SK-N-SH treated with all-trans-retinoic acid at 6 μM for 48 hours (cell line): ENCODE measurements at regions not wholly inside any gene's neighbourhood (a gene's known extent, or its start where the extent isn't known, plus 50 kb on each side); places are given as distances from the start of the nearest gene placed in this dataset.

Source experiments
- ATAC-seq: fragments of 200-7000 bp; cut with Tn5 transposase; 3 replicates; pipeline ENCODE4 v1.9.1; 2020; ENCODE audit warnings: mild to moderate bottlenecking, moderate library complexity
- ARNTL ChIP-seq: fragments of 450-650 bp; formaldehyde crosslinking; IDR thresholded peaks from 2 replicates; pipeline ENCODE4 v1.5.0; 2020; ENCODE audit warnings: low read depth, mild to moderate bottlenecking, moderate library complexity, borderline replicate concordance
- BACH2 ChIP-seq: fragments of 250-450 bp; sonication (Bioruptor Pico); IDR thresholded peaks from 2 replicates; pipeline ENCODE4 v1.9.0; 2021; ENCODE audit warnings: mild to moderate bottlenecking, borderline replicate concordance
- ESRRG ChIP-seq: fragments of 250-450 bp; sonication (Bioruptor Pico); IDR thresholded peaks from 2 replicates; pipeline ENCODE4 v1.6.1; 2021; ENCODE audit warnings: mild to moderate bottlenecking
- GLIS3 ChIP-seq: fragments of 250-450 bp; sonication (Bioruptor Pico); IDR thresholded peaks from 2 replicates; pipeline ENCODE4 v1.5.0; 2020; ENCODE audit warnings: mild to moderate bottlenecking, moderate library complexity
- OSR1 ChIP-seq: fragments of 250-450 bp; sonication (Bioruptor Pico); IDR thresholded peaks from 2 replicates; pipeline ENCODE4 v1.8.0; 2022; ENCODE audit warnings: moderate library complexity, mild to moderate bottlenecking, inconsistent platforms
- PPARA ChIP-seq: fragments of 250-450 bp; sonication (Bioruptor Pico); IDR thresholded peaks from 2 replicates; pipeline ENCODE4 v1.5.0; 2020; ENCODE audit warnings: mild to moderate bottlenecking, borderline replicate concordance
- RARB ChIP-seq: fragments of 250-450 bp; sonication (Bioruptor Pico); IDR thresholded peaks from 2 replicates; pipeline ENCODE4 v1.8.0; 2021; ENCODE audit warnings: mild to moderate bottlenecking, moderate library complexity
- SNAI2 ChIP-seq: fragments of 250-450 bp; sonication (Bioruptor Pico); IDR thresholded peaks from 2 replicates; pipeline ENCODE4 v1.5.0; 2020; ENCODE audit warnings: mild to moderate bottlenecking, moderate library complexity
- TCF4 ChIP-seq: fragments of 250-450 bp; sonication (Bioruptor Pico); IDR thresholded peaks from 2 replicates; pipeline ENCODE4 v1.8.0; 2021; ENCODE audit warnings: mild to moderate bottlenecking, moderate library complexity, borderline replicate concordance
- TOX ChIP-seq: fragments of 250-450 bp; sonication (Bioruptor Pico); IDR thresholded peaks from 2 replicates; pipeline ENCODE4 v1.8.0; 2021; ENCODE audit warnings: mild to moderate bottlenecking, moderate library complexity, borderline replicate concordance
- TSHZ2 ChIP-seq: fragments of 250-450 bp; sonication (Bioruptor Pico); IDR thresholded peaks from 2 replicates; pipeline ENCODE4 v1.5.0; 2020; ENCODE audit warnings: mild to moderate bottlenecking, moderate library complexity
- ZC3H10 ChIP-seq: fragments of 250-450 bp; sonication (Bioruptor Pico); IDR thresholded peaks from 2 replicates; pipeline ENCODE4 v1.5.1; 2021; ENCODE audit warnings: mild to moderate bottlenecking, moderate library complexity
- ZFP3 ChIP-seq: fragments of 250-450 bp; sonication (Bioruptor Pico); IDR thresholded peaks from 2 replicates; pipeline ENCODE4 v1.5.0; 2020; ENCODE audit warnings: mild to moderate bottlenecking, moderate library complexity
- ZFP30 ChIP-seq: fragments of 450-650 bp; formaldehyde crosslinking; IDR thresholded peaks from 2 replicates; pipeline ENCODE4 v1.5.0; 2022; ENCODE audit warnings: mild to moderate bottlenecking, moderate library complexity
- ZNF565 ChIP-seq: fragments of 450-650 bp; formaldehyde crosslinking; conservative IDR thresholded peaks from 2 replicates; pipeline ENCODE4 v1.5.0; 2020; ENCODE audit warnings: low read depth, mild to moderate bottlenecking, moderate library complexity
- ZNF70 ChIP-seq: fragments of 450-650 bp; formaldehyde crosslinking; IDR thresholded peaks from 2 replicates; pipeline ENCODE4 v1.5.0; 2020; ENCODE audit warnings: mild to moderate bottlenecking, moderate library complexity
- ZNF8 ChIP-seq: fragments of 450-650 bp; formaldehyde crosslinking; IDR thresholded peaks from 2 replicates; pipeline ENCODE4 v1.5.0; 2020; ENCODE audit warnings: mild to moderate bottlenecking, moderate library complexity
- TF ChIP-seq, protein P1 (sequence below): fragments of 250-450 bp; sonication (Bioruptor Pico); IDR thresholded peaks from 2 replicates; pipeline ENCODE4 v1.8.0; 2020; ENCODE audit warnings: mild to moderate bottlenecking, moderate library complexity, borderline replicate concordance
- TF ChIP-seq, protein P2 (sequence below): fragments of 250-450 bp; sonication (Bioruptor Pico); IDR thresholded peaks from 2 replicates; pipeline ENCODE4 v1.5.1; 2021; ENCODE audit warnings: mild to moderate bottlenecking, moderate library complexity
- TF ChIP-seq, protein P3 (sequence below): fragments of 250-450 bp; sonication (Bioruptor Pico); IDR thresholded peaks from 2 replicates; pipeline ENCODE4 v1.8.0; 2021; ENCODE audit warnings: low read depth, mild to moderate bottlenecking, moderate library complexity, borderline replicate concordance
- TF ChIP-seq, protein P4 (sequence below): fragments of 250-450 bp; sonication (Bioruptor Pico); IDR thresholded peaks from 2 replicates; pipeline ENCODE4 v1.5.1; 2020; ENCODE audit warnings: low read depth, mild to moderate bottlenecking, moderate library complexity

GRCh38 chr2:128783193-128783671, 464.6 kb upstream of the HS6ST1 start:
- ATAC-seq: no peak
- TF ChIP-seq OSR1 (no peak), SNAI2 (CRISPR knock-in tag) (no peak), TSHZ2 (CRISPR knock-in tag) (no peak), ZNF70 (no peak), ESRRG (CRISPR knock-in tag) (no peak), ZNF8 (CRISPR knock-in tag) (no peak), TCF4 (CRISPR knock-in tag) (no peak), ARNTL (CRISPR knock-in tag) (no peak), GLIS3 (CRISPR knock-in tag) (no peak), TOX (CRISPR knock-in tag) (no peak), BACH2 (CRISPR knock-in tag) (no peak), ZFP3 (CRISPR knock-in tag) (no peak)
- TF ChIP-seq, protein P1, sequence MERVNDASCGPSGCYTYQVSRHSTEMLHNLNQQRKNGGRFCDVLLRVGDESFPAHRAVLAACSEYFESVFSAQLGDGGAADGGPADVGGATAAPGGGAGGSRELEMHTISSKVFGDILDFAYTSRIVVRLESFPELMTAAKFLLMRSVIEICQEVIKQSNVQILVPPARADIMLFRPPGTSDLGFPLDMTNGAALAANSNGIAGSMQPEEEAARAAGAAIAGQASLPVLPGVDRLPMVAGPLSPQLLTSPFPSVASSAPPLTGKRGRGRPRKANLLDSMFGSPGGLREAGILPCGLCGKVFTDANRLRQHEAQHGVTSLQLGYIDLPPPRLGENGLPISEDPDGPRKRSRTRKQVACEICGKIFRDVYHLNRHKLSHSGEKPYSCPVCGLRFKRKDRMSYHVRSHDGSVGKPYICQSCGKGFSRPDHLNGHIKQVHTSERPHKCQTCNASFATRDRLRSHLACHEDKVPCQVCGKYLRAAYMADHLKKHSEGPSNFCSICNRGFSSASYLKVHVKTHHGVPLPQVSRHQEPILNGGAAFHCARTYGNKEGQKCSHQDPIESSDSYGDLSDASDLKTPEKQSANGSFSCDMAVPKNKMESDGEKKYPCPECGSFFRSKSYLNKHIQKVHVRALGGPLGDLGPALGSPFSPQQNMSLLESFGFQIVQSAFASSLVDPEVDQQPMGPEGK (CRISPR knock-in tag): no peak
- TF ChIP-seq, protein P2, sequence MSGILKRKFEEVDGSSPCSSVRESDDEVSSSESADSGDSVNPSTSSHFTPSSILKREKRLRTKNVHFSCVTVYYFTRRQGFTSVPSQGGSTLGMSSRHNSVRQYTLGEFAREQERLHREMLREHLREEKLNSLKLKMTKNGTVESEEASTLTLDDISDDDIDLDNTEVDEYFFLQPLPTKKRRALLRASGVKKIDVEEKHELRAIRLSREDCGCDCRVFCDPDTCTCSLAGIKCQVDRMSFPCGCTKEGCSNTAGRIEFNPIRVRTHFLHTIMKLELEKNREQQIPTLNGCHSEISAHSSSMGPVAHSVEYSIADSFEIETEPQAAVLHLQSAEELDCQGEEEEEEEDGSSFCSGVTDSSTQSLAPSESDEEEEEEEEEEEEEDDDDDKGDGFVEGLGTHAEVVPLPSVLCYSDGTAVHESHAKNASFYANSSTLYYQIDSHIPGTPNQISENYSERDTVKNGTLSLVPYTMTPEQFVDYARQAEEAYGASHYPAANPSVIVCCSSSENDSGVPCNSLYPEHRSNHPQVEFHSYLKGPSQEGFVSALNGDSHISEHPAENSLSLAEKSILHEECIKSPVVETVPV (CRISPR knock-in tag): no peak
- TF ChIP-seq, protein P3, sequence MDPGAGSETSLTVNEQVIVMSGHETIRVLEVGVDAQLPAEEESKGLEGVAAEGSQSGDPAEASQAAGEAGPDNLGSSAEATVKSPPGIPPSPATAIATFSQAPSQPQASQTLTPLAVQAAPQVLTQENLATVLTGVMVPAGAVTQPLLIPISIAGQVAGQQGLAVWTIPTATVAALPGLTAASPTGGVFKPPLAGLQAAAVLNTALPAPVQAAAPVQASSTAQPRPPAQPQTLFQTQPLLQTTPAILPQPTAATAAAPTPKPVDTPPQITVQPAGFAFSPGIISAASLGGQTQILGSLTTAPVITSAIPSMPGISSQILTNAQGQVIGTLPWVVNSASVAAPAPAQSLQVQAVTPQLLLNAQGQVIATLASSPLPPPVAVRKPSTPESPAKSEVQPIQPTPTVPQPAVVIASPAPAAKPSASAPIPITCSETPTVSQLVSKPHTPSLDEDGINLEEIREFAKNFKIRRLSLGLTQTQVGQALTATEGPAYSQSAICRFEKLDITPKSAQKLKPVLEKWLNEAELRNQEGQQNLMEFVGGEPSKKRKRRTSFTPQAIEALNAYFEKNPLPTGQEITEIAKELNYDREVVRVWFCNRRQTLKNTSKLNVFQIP (CRISPR knock-in tag): no peak
- TF ChIP-seq, protein P4, sequence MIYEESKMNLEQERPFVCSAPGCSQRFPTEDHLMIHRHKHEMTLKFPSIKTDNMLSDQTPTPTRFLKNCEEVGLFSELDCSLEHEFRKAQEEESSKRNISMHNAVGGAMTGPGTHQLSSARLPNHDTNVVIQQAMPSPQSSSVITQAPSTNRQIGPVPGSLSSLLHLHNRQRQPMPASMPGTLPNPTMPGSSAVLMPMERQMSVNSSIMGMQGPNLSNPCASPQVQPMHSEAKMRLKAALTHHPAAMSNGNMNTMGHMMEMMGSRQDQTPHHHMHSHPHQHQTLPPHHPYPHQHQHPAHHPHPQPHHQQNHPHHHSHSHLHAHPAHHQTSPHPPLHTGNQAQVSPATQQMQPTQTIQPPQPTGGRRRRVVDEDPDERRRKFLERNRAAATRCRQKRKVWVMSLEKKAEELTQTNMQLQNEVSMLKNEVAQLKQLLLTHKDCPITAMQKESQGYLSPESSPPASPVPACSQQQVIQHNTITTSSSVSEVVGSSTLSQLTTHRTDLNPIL (CRISPR knock-in tag): no peak

GRCh38 chr2:128783896-128784295, 465.2 kb upstream of the HS6ST1 start:
- no peak for TF ChIP-seq GLIS3 (CRISPR knock-in tag)
- TF ChIP-seq ZFP3 (CRISPR knock-in tag): no peak
- TF ChIP-seq ZNF565 (CRISPR knock-in tag): no peak
- TF ChIP-seq, protein P4 (CRISPR knock-in tag): no peak
- no peak for TF ChIP-seq ZFP30 (CRISPR knock-in tag)
- TF ChIP-seq, protein P1 (CRISPR knock-in tag): no peak
- no peak for TF ChIP-seq SNAI2 (CRISPR knock-in tag)
- TF ChIP-seq ZNF8 (CRISPR knock-in tag): no peak
- TF ChIP-seq RARB (CRISPR knock-in tag): no peak
- no peak for TF ChIP-seq ZC3H10 (CRISPR knock-in tag)
- no peak for TF ChIP-seq ARNTL (CRISPR knock-in tag)
- no peak for TF ChIP-seq TOX (CRISPR knock-in tag)
- no peak for TF ChIP-seq TCF4 (CRISPR knock-in tag)
- TF ChIP-seq PPARA: no peak
- no peak for ATAC-seq
